Renal cortex interstitium (tissue), 11 donors: ENCODE measurements at regions not wholly inside any gene's neighbourhood (a gene's known extent, or its start where the extent isn't known, plus 50 kb on each side); places are given as distances from the start of the nearest gene placed in this dataset.
"Not testable (repeated sequence)": the region's sequence is repeated elsewhere in the genome, so short reads cannot be mapped to it uniquely, and the experiment has no call there.

Experiments
- DNase-seq, 11 donors: peaks; one replicate each; pipeline ENCODE4 v3.0.0-alpha.2; 2013; ENCODE audit warnings: low read depth in 9 of 11, low spot score in 4 of 11; ENCODE audit errors: extremely low read depth in 1 of 11

DNA sequence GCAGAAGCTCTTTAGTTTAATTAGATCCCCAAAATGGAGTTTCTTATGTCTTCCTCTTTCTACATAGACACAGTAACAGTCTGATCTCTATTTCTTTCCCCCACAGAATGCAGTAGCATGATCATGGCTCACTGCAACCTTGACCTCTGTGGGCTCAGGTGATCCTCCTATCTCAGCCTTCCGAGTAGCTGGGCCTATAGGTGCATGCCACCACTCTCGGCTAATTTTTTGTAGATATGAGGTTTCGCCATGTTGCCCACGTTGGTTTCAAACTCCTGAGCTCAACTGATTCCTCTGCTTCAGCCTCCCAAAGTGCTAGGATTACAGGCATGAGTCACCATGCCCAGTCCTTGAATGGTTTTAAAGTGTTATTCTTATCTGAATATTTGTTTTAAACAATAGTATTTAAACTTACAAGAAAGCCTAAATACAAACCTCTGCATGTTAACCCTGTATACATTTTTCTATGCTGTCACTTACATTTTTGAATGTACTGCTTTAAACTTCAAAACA is 120.6 kb downstream of the GOSR1 start:
- DNase-seq: no peak

DNA sequence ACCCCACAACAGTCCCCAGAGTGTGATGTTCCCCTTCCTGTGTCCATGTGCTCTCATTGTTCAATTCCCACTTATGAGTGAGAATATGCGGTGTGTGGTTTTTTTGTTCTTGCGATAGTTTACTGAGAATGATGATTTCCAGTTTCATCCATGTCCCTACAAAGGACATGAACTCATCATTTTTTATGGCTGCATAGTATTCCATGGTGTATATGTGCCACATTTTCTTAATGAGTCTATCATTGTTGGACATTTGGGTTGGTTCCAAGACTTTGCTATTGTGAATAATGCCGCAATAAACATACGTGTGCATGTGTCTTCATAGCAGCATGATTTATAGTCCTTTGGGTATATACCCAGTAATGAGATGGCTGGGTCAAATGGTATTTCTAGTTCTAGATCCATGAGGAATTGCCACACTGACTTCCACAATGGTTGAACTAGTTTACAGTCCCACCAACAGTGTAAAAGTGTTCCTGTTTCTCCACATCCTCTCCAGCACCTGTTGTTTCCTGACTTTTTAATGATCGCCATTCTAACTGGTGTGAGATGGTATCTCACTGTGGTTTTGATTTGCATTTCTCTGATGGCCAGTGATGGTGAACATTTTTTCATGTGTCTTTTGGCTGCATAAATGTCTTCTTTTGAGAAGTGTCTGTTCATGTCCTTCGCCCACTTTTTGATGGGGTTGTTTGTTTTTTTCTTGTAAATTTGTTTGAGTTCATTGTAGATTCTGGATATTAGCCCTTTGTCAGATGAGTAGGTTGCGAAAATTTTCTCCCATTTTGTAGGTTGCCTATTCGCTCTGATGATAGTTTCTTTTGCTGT is 120.0 kb downstream of the GOSR1 start:
- DNase-seq: not testable (repeated sequence)

GRCh38 chr17:30594953-30595371 is 117.8 kb downstream of the GOSR1 start:
- DNase-seq: not testable (repeated sequence)

- peak in 3 of 11 donors; percentile 2 to 12 (median 9) for DNase-seq
Measured at GRCh38 chr17:30594223-30594952, 117.2 kb downstream of the GOSR1 start.

GRCh38 chr17:30590081-30590733 is 113.0 kb downstream of the GOSR1 start:
- no peak for DNase-seq

- DNase-seq: no peak
Measured at GRCh38 chr17:30589431-30589830, 112.2 kb downstream of the GOSR1 start.

DNA sequence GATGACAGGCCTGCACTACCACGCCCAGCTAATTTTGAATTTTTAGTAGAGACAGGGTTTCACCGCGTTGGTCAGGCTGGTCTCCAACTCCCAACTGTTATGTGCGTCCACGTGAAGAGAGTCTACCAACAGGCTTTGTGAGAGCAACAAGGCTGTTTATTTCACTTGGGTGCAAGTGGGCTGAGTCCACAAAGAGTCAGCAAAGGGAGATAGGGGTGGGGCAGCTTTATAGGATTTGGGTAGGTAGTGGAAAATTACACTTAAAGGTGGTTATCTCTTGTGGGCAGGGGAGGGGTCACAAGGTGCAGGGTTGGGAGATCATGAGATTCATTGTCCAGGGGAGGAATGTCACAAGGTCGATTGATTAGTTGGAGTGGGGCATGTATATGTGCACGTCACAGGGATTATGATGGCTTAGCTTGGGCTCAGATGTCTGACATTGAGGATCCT is 111.6 kb downstream of the GOSR1 start:
- DNase-seq: no peak

GRCh38 chr17:30586818-30587595 is 109.8 kb downstream of the GOSR1 start:
- no peak for DNase-seq

DNA sequence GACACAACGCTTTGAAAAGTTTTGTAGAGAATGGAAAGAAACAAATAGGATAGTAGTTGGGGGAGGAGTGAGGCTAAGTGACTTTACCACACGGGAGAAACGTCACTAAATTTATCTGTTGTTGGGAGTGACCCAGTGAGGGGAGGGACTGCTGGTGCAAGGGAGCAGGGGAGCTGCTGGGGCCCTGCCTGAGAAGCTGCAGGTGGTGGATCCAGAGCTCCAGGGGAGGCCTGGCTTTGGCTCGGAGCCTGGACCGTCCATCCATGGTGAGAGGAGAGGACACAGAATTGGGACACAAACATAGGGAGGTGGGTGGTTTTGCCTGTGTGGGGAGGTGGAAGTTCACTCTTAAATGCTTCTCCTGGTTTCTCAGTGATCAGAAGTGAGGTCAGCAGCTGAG is 107.6 kb downstream of the GOSR1 start:
- DNase-seq: no peak

DNA sequence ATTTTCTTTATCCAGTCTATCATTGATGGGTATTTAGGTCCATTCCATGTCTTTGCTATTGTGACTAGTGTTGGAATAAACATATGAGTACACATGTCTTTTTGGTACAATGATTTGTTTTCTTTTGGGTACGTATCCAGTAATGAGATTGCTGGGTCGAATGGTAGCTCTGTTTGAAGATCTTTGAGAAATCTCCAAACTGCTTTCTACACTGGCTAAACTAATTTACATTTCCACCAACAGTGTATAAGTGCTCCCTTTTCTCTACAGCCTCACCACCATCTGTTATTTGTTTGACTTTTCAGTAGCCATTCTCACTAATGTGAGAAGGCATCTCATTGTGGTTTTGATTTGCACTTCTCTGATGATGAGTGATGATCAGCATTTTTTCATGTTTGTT is 103.7 kb downstream of the GOSR1 start:
- no peak for DNase-seq

GRCh38 chr17:30579610-30580315 is 102.6 kb downstream of the GOSR1 start:
- no peak for DNase-seq

DNA sequence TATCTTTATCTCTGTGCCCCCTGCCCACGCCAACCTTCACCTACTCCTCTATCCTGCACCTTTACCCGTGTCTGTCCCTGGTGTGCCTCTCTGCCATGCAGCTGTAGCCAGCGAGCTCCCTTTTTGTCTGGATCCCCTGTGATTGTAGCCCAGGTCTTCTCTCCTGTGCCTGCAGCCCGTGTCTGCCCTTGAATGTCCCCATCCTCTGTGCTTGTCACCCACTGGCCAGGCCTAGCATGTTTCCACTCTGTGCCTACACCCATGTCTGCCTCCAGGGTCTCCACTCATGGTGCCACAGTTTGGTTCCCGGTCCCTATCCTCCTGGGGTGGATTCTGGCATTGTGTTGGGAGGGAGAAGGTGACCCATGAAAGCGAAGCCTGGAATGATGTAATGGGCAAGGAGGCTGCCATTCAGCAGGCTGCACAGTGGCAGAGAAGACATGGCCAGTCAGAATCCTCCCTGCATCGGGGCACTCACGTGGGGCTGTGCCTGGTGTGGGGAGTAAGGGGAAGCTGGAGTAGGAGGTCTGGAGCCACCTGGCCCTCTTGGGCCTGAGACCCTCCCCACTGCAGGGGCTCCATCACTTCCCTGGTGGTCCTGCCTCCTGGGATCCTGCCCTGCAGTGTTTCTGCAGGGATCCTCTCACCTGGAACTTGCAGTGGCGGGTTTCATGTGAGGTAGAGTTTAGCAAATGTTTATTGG is 101.0 kb downstream of the GOSR1 start:
- not testable (repeated sequence) for DNase-seq
